Parathyroid adenoma (tissue), 2 donors: ENCODE measurements at regions not wholly inside any gene's neighbourhood (a gene's known extent, or its start where the extent isn't known, plus 50 kb on each side); places are given as distances from the start of the nearest gene placed in this dataset.

Source experiments
- H2AFZ ChIP-seq: fragments of 300-600 bp; sonication (generic); one replicate; pipeline ENCODE4 v1.7.0; 2017; ENCODE audit warnings: antibody characterized with exemption, mild to moderate bottlenecking
- H3K27ac ChIP-seq: fragments of 300-600 bp; sonication (generic); one replicate; pipeline ENCODE4 v1.7.0; 2017
- H3K27me3 ChIP-seq: fragments of 300-600 bp; sonication (generic); one replicate; pipeline ENCODE4 v1.7.0; 2017; ENCODE audit warnings: low read length; ENCODE audit not compliant: control insufficient read depth, insufficient read depth
- H3K36me3 ChIP-seq: fragments of 300-600 bp; sonication (generic); one replicate; pipeline ENCODE4 v1.7.0; 2017; ENCODE audit warnings: low read length; ENCODE audit not compliant: control insufficient read depth, insufficient read depth
- H3K4me1 ChIP-seq: fragments of 300-600 bp; sonication (generic); one replicate; pipeline ENCODE4 v1.7.0; 2017; ENCODE audit warnings: control low read depth
- H3K4me2 ChIP-seq: fragments of 300-600 bp; sonication (generic); one replicate; pipeline ENCODE4 v1.7.0; 2017; ENCODE audit warnings: low read length
- H3K4me3 ChIP-seq: fragments of 300-600 bp; sonication (generic); one replicate; pipeline ENCODE4 v1.7.0; 2017; ENCODE audit warnings: low read depth, low read length
- H3K79me2 ChIP-seq: fragments of 300-600 bp; sonication (generic); one replicate; pipeline ENCODE4 v1.7.0; 2017; ENCODE audit warnings: control low read depth
- H3K9ac ChIP-seq: fragments of 300-600 bp; sonication (generic); one replicate; pipeline ENCODE4 v1.7.0; 2017; ENCODE audit warnings: mild to moderate bottlenecking
- H3K9me3 ChIP-seq: fragments of 300-600 bp; sonication (generic); one replicate; pipeline ENCODE4 v1.7.0; 2017; ENCODE audit warnings: low read length; ENCODE audit not compliant: control insufficient read depth
- TF ChIP-seq, protein P1 (sequence below): fragments of 300-600 bp; sonication (generic); IDR thresholded peaks from one replicate; pipeline ENCODE4 v1.7.0; 2017; ENCODE audit warnings: antibody characterized with exemption, mild to moderate bottlenecking
- donor health status: primary hyperparathyroidism.

GRCh38 chr16:26567356-26567755 is 499.4 kb upstream of the C16orf82 start:
- no peak overlapping the region for H3K27ac ChIP-seq
- no peak overlapping the region for H2AFZ ChIP-seq
- H3K36me3 ChIP-seq: no peaks in the 10 kb centered on the region
- no peaks in the 10 kb centered on the region for H3K9me3 ChIP-seq
- H3K4me3 ChIP-seq: no peak overlapping the region
- H3K79me2 ChIP-seq: no peaks in the 10 kb centered on the region
- H3K27me3 ChIP-seq: no peaks in the 10 kb centered on the region
- H3K9ac ChIP-seq: no peak overlapping the region
- H3K4me2 ChIP-seq: no peak overlapping the region
- TF ChIP-seq, protein P1, sequence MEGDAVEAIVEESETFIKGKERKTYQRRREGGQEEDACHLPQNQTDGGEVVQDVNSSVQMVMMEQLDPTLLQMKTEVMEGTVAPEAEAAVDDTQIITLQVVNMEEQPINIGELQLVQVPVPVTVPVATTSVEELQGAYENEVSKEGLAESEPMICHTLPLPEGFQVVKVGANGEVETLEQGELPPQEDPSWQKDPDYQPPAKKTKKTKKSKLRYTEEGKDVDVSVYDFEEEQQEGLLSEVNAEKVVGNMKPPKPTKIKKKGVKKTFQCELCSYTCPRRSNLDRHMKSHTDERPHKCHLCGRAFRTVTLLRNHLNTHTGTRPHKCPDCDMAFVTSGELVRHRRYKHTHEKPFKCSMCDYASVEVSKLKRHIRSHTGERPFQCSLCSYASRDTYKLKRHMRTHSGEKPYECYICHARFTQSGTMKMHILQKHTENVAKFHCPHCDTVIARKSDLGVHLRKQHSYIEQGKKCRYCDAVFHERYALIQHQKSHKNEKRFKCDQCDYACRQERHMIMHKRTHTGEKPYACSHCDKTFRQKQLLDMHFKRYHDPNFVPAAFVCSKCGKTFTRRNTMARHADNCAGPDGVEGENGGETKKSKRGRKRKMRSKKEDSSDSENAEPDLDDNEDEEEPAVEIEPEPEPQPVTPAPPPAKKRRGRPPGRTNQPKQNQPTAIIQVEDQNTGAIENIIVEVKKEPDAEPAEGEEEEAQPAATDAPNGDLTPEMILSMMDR: no peak
- no peaks in the 10 kb centered on the region for H3K4me1 ChIP-seq

- H3K27me3 ChIP-seq: no peaks in the 10 kb centered on the region
- H3K4me3 ChIP-seq: no peak overlapping the region
- no peak overlapping the region for H3K27ac ChIP-seq
- H3K4me1 ChIP-seq: no peaks in the 10 kb centered on the region
- TF ChIP-seq, protein P1: peak; percentile 52
- no peaks in the 10 kb centered on the region for H3K9me3 ChIP-seq
- H2AFZ ChIP-seq: no peak overlapping the region
- H3K9ac ChIP-seq: no peak overlapping the region
- no peak overlapping the region for H3K4me2 ChIP-seq
- H3K79me2 ChIP-seq: no peaks in the 10 kb centered on the region
- no peaks in the 10 kb centered on the region for H3K36me3 ChIP-seq
Observed at GRCh38 chr16:26569793-26570192, 496.9 kb upstream of the C16orf82 start.

DNA sequence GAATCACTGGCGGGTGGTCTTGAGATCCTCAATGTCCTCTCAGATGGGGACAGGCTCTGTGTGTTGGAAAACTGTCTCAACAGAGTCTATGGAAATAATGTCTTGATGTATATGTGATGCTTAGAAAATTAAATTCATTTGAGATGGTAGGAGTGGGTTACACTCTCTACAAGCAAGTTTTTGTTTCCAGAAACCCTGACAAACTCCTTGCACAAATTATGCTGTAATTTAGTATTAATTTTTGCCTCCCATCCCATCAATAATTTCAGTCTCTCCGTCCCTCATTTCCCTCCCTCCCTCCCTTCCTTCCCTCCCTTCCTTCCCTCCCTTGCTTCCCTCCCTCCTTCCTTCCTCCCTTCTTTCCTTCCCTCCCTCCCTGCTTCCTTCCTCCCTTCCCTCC is 488.0 kb upstream of the C16orf82 start:
- Histone ChIP-seq H3K4me2 (no peak overlapping the region), H3K36me3 (no peaks in the 10 kb centered on the region), H3K4me1 (no peaks in the 10 kb centered on the region), H3K27me3 (no peaks in the 10 kb centered on the region), H2AFZ (no peak overlapping the region), H3K9ac (no peak overlapping the region), H3K4me3 (no peak overlapping the region), H3K27ac (no peak overlapping the region), H3K79me2 (no peaks in the 10 kb centered on the region), H3K9me3 (no peaks in the 10 kb centered on the region)
- TF ChIP-seq, protein P1: no peak

GRCh38 chr16:26583803-26584202 is 482.9 kb upstream of the C16orf82 start:
- Histone ChIP-seq H3K4me3 (no peak overlapping the region), H3K27ac (no peak overlapping the region), H3K79me2 (no peaks in the 10 kb centered on the region), H3K9ac (no peak overlapping the region), H3K4me1 (no peaks in the 10 kb centered on the region), H3K27me3 (no peaks in the 10 kb centered on the region), H3K9me3 (no peaks in the 10 kb centered on the region), H3K4me2 (no peak overlapping the region), H2AFZ (no peak overlapping the region), H3K36me3 (no peaks in the 10 kb centered on the region)
- TF ChIP-seq, protein P1: no peak

DNA sequence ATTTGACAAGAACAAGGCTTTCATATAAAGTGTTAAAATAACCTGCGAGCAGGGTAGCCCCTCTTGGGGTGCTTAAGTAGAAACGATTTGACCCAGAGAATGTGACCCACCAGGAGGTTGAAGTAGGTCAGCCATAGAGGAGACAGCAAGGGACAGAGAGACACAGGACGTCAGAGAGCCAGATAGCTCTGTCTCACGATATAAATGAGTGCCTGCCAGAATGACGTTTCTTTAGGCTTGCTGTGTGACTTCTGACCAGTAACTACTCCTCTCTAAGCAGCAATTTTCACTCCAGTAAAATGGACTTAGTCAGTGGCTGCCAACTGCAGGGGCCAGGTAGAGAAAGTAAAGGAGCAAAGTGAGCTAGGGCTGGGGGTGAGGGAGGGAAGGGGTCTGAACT is 473.0 kb upstream of the C16orf82 start:
- no peak overlapping the region for H3K4me2 ChIP-seq
- no peak overlapping the region for H3K27ac ChIP-seq
- H3K9ac ChIP-seq: no peak overlapping the region
- H3K9me3 ChIP-seq: no peaks in the 10 kb centered on the region
- TF ChIP-seq, protein P1: no peak
- no peaks in the 10 kb centered on the region for H3K4me1 ChIP-seq
- H2AFZ ChIP-seq: no peak overlapping the region
- H3K4me3 ChIP-seq: no peak overlapping the region
- no peaks in the 10 kb centered on the region for H3K27me3 ChIP-seq
- H3K36me3 ChIP-seq: no peaks in the 10 kb centered on the region
- no peaks in the 10 kb centered on the region for H3K79me2 ChIP-seq
